Chondrocyte (in vitro differentiated cells): ENCODE measurements at regions not wholly inside any gene's neighbourhood (a gene's known extent, or its start where the extent isn't known, plus 50 kb on each side); places are given as distances from the start of the nearest gene placed in this dataset.

Experiments used
- DNase-seq: peaks from one replicate; pipeline ENCODE4 v3.0.0; 2021; ENCODE audit warnings: mixed read lengths, low spot score
- H3K27ac Mint-ChIP-seq: one replicate; pipeline ENCODE4 v1.8.0; 2021; ENCODE audit warnings: mild to moderate bottlenecking, moderate library complexity, mixed read lengths; ENCODE audit not compliant: unreplicated experiment
- H3K27me3 Mint-ChIP-seq: 2 replicates; pipeline ENCODE4 v1.8.0; 2021; ENCODE audit warnings: low read depth, mixed read lengths
- H3K36me3 Mint-ChIP-seq: 2 replicates; pipeline ENCODE4 v1.8.0; 2021; ENCODE audit warnings: low read depth, mixed read lengths
- H3K4me1 Mint-ChIP-seq: 2 replicates; pipeline ENCODE4 v1.8.0; 2021; ENCODE audit warnings: low read depth, mild to moderate bottlenecking, mixed read lengths
- H3K4me3 Mint-ChIP-seq: one replicate; pipeline ENCODE4 v1.8.0; 2021; ENCODE audit warnings: mild to moderate bottlenecking, moderate library complexity, mixed read lengths; ENCODE audit not compliant: unreplicated experiment
- H3K9me3 Mint-ChIP-seq: 2 replicates; pipeline ENCODE4 v1.8.0; 2021; ENCODE audit warnings: low read depth, mixed read lengths
- CTCF ChIP-seq: fragments of 200-600 bp; sonication (generic); IDR thresholded peaks from 2 replicates; pipeline ENCODE4 v1.5.0; 2021; ENCODE audit warnings: antibody characterized with exemption, mild to moderate bottlenecking, moderate library complexity

- no peak for DNase-seq
- H3K27ac Mint-ChIP-seq, result no peak overlapping the region
- no peak for TF ChIP-seq CTCF
- H3K4me1 Mint-ChIP-seq, result peaks cover 4% of the 10 kb centered on the region
- no peaks in the 10 kb centered on the region for H3K9me3 Mint-ChIP-seq
- H3K27me3 Mint-ChIP-seq, result peaks cover 75% of the 10 kb centered on the region
- H3K36me3 Mint-ChIP-seq, result no peaks in the 10 kb centered on the region
- no peak overlapping the region for H3K4me3 Mint-ChIP-seq
Measured at GRCh38 chr3:194011807-194012206, 124.1 kb upstream of the HES1 start.

GRCh38 chr3:194013928-194014327 lies 122.0 kb upstream of the HES1 start:
- no peaks in the 10 kb centered on the region for H3K36me3 Mint-ChIP-seq

GRCh38 chr3:194014756-194015155 lies 121.2 kb upstream of the HES1 start:
- DNase-seq, result no peak
- no peak overlapping the region for H3K27ac Mint-ChIP-seq
- H3K4me3 Mint-ChIP-seq, result no peak overlapping the region
- no peak for TF ChIP-seq CTCF
- H3K4me1 Mint-ChIP-seq, result peaks cover 4% of the 10 kb centered on the region
- H3K9me3 Mint-ChIP-seq, result no peaks in the 10 kb centered on the region
- H3K27me3 Mint-ChIP-seq, result peaks cover 67% of the 10 kb centered on the region
- no peaks in the 10 kb centered on the region for H3K36me3 Mint-ChIP-seq

More at GRCh38 chr3:194013928-194014327, 122.0 kb upstream of the HES1 start:
- no peaks in the 10 kb centered on the region for H3K9me3 Mint-ChIP-seq
- no peak for DNase-seq
- peaks cover 4% of the 10 kb centered on the region for H3K4me1 Mint-ChIP-seq
- no peak overlapping the region for H3K4me3 Mint-ChIP-seq
- H3K27ac Mint-ChIP-seq, result no peak overlapping the region
- no peak for TF ChIP-seq CTCF
- H3K27me3 Mint-ChIP-seq, result peaks cover 70% of the 10 kb centered on the region

GRCh38 chr3:194019398-194020165 lies 116.4 kb upstream of the HES1 start:
- no peak for TF ChIP-seq CTCF
- no peak overlapping the region for H3K4me3 Mint-ChIP-seq
- peaks cover 46% of the 10 kb centered on the region for H3K27me3 Mint-ChIP-seq
- no peak overlapping the region for H3K27ac Mint-ChIP-seq
- H3K36me3 Mint-ChIP-seq, result peaks cover 2% of the 10 kb centered on the region
- no peak for DNase-seq
- H3K9me3 Mint-ChIP-seq, result no peaks in the 10 kb centered on the region
- H3K4me1 Mint-ChIP-seq, result peaks cover 11% of the 10 kb centered on the region

- Mint-ChIP-seq H3K27ac (no peak overlapping the region), H3K9me3 (no peaks in the 10 kb centered on the region), H3K36me3 (peaks cover 2% of the 10 kb centered on the region), H3K4me3 (no peak overlapping the region), H3K27me3 (peaks cover 56% of the 10 kb centered on the region), H3K4me1 (peaks cover 7% of the 10 kb centered on the region)
- no peak for TF ChIP-seq CTCF
- no peak for DNase-seq
Measured at GRCh38 chr3:194022052-194022451, 113.9 kb upstream of the HES1 start.
